ENCODE measurements at regions not wholly inside any gene's neighbourhood (a gene's known extent, or its start where the extent isn't known, plus 50 kb on each side); places are given as distances from the start of the nearest gene placed in this dataset.

DNA sequence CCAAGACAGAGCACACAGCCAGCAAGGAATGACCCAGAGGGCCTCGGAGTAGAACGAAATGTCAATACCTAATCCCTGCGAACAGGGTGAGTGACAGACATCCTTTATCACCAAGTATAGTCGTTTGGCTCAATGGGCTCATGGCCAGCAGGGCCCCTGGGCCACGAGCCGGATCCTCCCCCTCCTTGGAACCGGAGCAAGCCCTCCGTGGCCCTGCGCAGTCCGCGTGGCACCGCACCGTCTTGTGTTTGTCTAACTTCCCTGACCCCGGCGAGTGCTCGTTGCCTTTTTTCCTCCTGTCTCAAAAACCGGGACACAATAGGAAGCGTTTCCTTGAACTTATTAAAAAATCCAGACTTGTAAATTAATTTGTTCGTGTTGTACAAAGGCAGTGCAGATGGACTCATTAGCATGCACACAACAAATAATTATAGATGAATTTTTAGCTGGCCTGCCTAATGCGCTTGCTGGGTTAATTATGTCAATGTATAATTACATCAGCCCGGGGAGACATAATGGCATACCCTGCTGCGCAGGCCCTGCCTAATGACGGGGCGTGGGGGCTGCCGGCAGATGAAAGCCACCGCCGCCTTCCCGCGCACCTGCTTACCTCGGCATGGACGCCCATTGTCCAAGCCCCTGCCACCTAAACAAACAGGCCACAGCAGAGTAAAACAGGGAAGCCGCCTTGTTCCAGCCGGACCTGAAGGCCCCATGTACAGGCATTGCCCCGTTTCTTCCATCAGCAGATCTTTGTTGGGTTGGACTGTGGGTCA, 81.6 kb downstream of the PHETA1 start:
- TF ChIP-seq, protein P1, sequence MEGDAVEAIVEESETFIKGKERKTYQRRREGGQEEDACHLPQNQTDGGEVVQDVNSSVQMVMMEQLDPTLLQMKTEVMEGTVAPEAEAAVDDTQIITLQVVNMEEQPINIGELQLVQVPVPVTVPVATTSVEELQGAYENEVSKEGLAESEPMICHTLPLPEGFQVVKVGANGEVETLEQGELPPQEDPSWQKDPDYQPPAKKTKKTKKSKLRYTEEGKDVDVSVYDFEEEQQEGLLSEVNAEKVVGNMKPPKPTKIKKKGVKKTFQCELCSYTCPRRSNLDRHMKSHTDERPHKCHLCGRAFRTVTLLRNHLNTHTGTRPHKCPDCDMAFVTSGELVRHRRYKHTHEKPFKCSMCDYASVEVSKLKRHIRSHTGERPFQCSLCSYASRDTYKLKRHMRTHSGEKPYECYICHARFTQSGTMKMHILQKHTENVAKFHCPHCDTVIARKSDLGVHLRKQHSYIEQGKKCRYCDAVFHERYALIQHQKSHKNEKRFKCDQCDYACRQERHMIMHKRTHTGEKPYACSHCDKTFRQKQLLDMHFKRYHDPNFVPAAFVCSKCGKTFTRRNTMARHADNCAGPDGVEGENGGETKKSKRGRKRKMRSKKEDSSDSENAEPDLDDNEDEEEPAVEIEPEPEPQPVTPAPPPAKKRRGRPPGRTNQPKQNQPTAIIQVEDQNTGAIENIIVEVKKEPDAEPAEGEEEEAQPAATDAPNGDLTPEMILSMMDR (conservative IDR thresholded peaks at IDR 0.05), result no peak
- TF ChIP-seq ZFX (IDR thresholded peaks at IDR 0.05), result no peak
- no peak overlapping the region for H3K27ac ChIP-seq

DNA sequence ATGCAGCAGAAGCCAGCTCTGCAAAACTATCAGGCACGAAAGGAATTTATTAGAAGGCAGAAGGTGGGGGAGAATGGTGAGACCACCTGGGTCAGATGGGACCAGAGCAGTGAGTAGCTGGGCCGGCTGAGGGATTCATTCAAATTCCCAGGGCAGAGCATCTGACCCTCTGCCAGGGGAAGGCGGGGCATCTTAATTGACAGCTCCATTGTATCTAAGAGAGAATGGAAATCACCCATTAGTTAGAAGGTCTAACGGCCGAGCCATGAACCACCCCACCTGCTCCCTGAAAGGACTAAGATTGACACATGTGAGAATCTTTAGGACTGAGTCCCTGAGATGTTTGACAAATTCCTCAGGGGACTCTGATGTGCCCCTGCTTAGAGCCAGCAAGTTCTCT, 83.7 kb downstream of the PHETA1 start:
- no peak overlapping the region for H3K27ac ChIP-seq
- TF ChIP-seq, protein P1 (conservative IDR thresholded peaks at IDR 0.05), result no peak
- TF ChIP-seq ZFX (IDR thresholded peaks at IDR 0.05), result no peak

DNA sequence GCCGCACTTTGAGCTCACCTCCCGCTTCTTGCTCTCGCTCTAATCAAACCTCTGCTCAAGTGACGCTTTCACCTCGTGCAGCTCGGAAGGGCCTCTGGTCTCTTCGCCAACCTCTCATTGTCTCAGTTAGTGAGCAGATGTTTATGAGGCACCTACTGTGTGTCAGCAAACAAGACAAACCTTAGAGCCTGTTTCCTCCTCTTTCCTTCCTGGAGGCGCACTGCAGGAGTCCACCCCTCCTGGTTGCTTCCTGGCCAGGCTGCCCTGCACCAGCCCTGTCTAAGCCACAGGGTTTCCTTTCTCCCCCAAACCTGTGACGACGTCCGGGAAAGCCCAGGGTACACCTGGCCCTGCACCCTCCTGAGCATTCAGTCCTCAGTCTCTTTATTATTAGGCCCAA, 84.2 kb downstream of the PHETA1 start:
- no peak for TF ChIP-seq ZFX (IDR thresholded peaks at IDR 0.05)
- TF ChIP-seq, protein P1 (conservative IDR thresholded peaks at IDR 0.05), result no peak
- H3K27ac ChIP-seq, result no peak overlapping the region

DNA sequence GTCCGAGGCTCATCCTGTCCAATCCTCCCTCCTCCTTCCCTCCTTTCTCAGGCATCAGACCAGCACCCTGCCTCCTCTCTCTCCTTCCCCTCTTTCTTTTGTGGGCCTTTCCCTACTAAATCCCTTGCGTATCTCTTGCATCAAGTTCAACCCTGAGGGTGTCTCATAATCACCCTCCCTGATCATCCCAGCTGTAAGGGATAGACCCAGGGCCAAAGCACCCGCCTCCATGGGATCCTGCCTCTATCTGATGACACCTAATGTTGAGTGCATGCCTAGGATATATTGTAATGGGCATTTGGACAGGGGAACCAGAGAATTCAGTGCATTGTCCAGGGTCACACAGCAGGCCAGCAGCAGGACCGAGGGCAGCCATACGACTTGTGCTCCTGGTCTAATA, 84.9 kb downstream of the PHETA1 start:
- no peak for TF ChIP-seq ZFX (IDR thresholded peaks at IDR 0.05)
- TF ChIP-seq, protein P1 (conservative IDR thresholded peaks at IDR 0.05), result no peak
- no peak overlapping the region for H3K27ac ChIP-seq

DNA sequence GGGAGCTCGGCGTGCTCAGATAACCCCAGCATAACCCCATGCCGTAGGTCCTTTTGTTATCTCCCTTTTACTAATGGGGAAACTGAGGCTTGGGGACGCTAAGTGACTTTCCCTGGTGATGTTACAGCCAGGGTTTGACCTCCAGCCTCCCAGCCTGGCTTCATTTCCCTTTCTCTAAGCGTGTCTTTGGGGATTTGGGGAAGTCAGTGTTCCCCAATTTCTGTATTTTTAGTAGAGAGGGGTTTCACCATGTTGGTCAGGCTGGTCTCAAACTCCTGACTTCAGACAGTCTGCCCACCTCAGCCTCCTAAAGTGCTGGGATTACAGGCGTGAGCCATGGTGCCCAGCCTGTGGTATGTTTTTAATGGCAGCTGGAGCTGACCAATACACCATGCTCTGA, 85.4 kb downstream of the PHETA1 start:
- TF ChIP-seq ZFX (IDR thresholded peaks at IDR 0.05), result no peak
- TF ChIP-seq, protein P1 (conservative IDR thresholded peaks at IDR 0.05), result no peak
- H3K27ac ChIP-seq, result no peak overlapping the region

DNA sequence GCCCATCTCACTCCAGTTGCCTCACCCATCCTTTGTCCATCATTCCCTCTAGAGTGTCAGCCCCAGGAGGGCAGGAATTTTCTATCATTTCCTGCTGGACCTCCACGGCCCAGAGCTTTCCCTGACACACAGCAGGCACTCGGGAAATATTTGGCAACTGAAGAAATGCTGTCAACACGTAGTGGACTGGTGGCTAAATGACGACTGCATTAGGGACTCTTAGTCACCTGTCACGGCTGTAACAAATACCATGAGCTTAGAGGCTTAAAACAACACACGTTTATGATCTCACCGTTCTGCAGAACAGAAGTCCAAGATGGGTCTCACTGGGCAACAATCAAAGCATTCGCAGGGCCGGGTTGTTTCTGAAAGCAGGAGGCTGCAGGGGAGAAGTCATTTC, 91.3 kb downstream of the PHETA1 start:
- TF ChIP-seq, protein P1 (conservative IDR thresholded peaks at IDR 0.05), result no peak
- H3K27ac ChIP-seq, result no peak overlapping the region

DNA sequence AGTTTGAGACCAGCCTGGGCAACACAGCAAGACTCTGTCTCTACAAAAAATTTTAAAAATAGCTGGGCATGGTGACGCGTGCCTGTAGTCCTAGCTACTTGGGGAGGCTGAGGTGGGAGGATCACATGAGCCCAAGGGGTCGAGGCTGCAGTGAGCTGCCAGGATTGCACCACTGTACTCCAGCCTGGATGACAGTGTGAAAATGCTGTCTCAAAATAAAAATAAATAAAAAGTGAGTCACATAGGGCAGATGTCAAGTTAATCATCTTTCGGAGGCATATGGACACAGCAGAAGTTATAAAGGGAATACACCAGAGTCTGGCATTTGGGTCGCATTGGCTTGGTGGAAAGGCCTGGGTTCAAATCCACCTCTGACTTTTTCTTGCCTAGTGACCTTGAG, 92.7 kb downstream of the PHETA1 start:
- TF ChIP-seq, protein P1 (conservative IDR thresholded peaks at IDR 0.05), result no peak
- no peak for TF ChIP-seq ZFX (IDR thresholded peaks at IDR 0.05)
- H3K27ac ChIP-seq, result no peak overlapping the region
